ENCODE measurements at regions not wholly inside any gene's neighbourhood (a gene's known extent, or its start where the extent isn't known, plus 50 kb on each side); places are given as distances from the start of the nearest gene placed in this dataset.

GRCh38 chr14:104473244-104473565 lies 106.4 kb upstream of the C14orf180 start:
- no peak for FAIRE-seq
- Histone ChIP-seq H3K27me3 (ENCODE audit: control insufficient read depth, extremely low read depth, insufficient read depth, low read length) (no peaks in the 10 kb centered on the region), H3K4me2 (ENCODE audit: control insufficient read depth, extremely low read depth, insufficient read depth, low read depth, low read length) (no peak overlapping the region)

GRCh38 chr14:104473649-104474494 lies 105.7 kb upstream of the C14orf180 start:
- H3K4me3 ChIP-seq (ENCODE audit: control insufficient read depth in 2 of 3, extremely low read depth in 1 of 3, insufficient read depth in 2 of 3, low read depth in 1 of 3, low read length in 3 of 3), result no peak overlapping the region
- H3K9ac ChIP-seq (ENCODE audit: control insufficient read depth, extremely low read depth, insufficient read depth, low read length), result no peak overlapping the region
- no peak overlapping the region for H3K27ac ChIP-seq (ENCODE audit: control insufficient read depth, insufficient read depth, low read length)
- H3K4me2 ChIP-seq (ENCODE audit: control insufficient read depth, extremely low read depth, insufficient read depth, low read depth, low read length), result no peak overlapping the region
- H4K20me1 ChIP-seq (ENCODE audit: control insufficient read depth, extremely low read depth, insufficient read depth, low read length), result no peaks in the 10 kb centered on the region
- no peak for FAIRE-seq
- no peaks in the 10 kb centered on the region for H3K36me3 ChIP-seq (ENCODE audit: control insufficient read depth in 2 of 2, extremely low read depth in 1 of 2, insufficient read depth in 2 of 2, low read length in 2 of 2)
- H3K4me1 ChIP-seq (ENCODE audit: control insufficient read depth, extremely low read depth, insufficient read depth, low read length), result no peaks in the 10 kb centered on the region
- H2AFZ ChIP-seq (ENCODE audit: control insufficient read depth, low read length), result no peak overlapping the region
- H3K79me2 ChIP-seq (ENCODE audit: control insufficient read depth, insufficient read depth, low read length), result no peaks in the 10 kb centered on the region
- dilution Hi-C loops (cut with MboI; ENCODE audit: extremely low pct_ligation_motif_present, low sequenced_read_pairs), result no loop called here
- no peaks in the 10 kb centered on the region for H3K27me3 ChIP-seq (ENCODE audit: control insufficient read depth, extremely low read depth, insufficient read depth, low read length)
- H3K9me3 ChIP-seq (ENCODE audit: control insufficient read depth, low read depth, low read length), result no peaks in the 10 kb centered on the region
- H3K9me1 ChIP-seq (ENCODE audit: control insufficient read depth, extremely low read depth, insufficient read depth, low read length), result no peaks in the 10 kb centered on the region
- TF ChIP-seq EZH2 (IDR thresholded peaks at IDR 0.05; ENCODE audit: low read length) (no peak), CTCF (optimal IDR thresholded peaks at IDR 0.05 in 1 of 3, IDR thresholded peaks at IDR 0.05 in 1 of 3, conservative IDR thresholded peaks at IDR 0.05 in 1 of 3; ENCODE audit: extremely low read depth in 1 of 3, insufficient read depth in 2 of 3, low read length in 3 of 3) (no peak)
- no peak for DNase-seq (ENCODE audit: low read depth, low spot score)

More at GRCh38 chr14:104473244-104473565, 106.4 kb upstream of the C14orf180 start:
- TF ChIP-seq CTCF (optimal IDR thresholded peaks at IDR 0.05 in 1 of 3, IDR thresholded peaks at IDR 0.05 in 1 of 3, conservative IDR thresholded peaks at IDR 0.05 in 1 of 3; ENCODE audit: extremely low read depth in 1 of 3, insufficient read depth in 2 of 3, low read length in 3 of 3) (no peak), EZH2 (IDR thresholded peaks at IDR 0.05; ENCODE audit: low read length) (no peak)
- no peak for DNase-seq (ENCODE audit: low read depth, low spot score)
- H4K20me1 ChIP-seq (ENCODE audit: control insufficient read depth, extremely low read depth, insufficient read depth, low read length), result no peaks in the 10 kb centered on the region
- H3K27ac ChIP-seq (ENCODE audit: control insufficient read depth, insufficient read depth, low read length), result no peak overlapping the region
- dilution Hi-C loops (cut with MboI; ENCODE audit: extremely low pct_ligation_motif_present, low sequenced_read_pairs), result no loop called here
- no peak overlapping the region for H3K9ac ChIP-seq (ENCODE audit: control insufficient read depth, extremely low read depth, insufficient read depth, low read length)
- H3K36me3 ChIP-seq (ENCODE audit: control insufficient read depth in 2 of 2, extremely low read depth in 1 of 2, insufficient read depth in 2 of 2, low read length in 2 of 2), result no peaks in the 10 kb centered on the region
- H3K4me3 ChIP-seq (ENCODE audit: control insufficient read depth in 2 of 3, extremely low read depth in 1 of 3, insufficient read depth in 2 of 3, low read depth in 1 of 3, low read length in 3 of 3), result no peak overlapping the region
- no peaks in the 10 kb centered on the region for H3K9me3 ChIP-seq (ENCODE audit: control insufficient read depth, low read depth, low read length)
- no peak overlapping the region for H2AFZ ChIP-seq (ENCODE audit: control insufficient read depth, low read length)
- H3K4me1 ChIP-seq (ENCODE audit: control insufficient read depth, extremely low read depth, insufficient read depth, low read length), result no peaks in the 10 kb centered on the region
- no peaks in the 10 kb centered on the region for H3K79me2 ChIP-seq (ENCODE audit: control insufficient read depth, insufficient read depth, low read length)
- no peaks in the 10 kb centered on the region for H3K9me1 ChIP-seq (ENCODE audit: control insufficient read depth, extremely low read depth, insufficient read depth, low read length)
